ENCODE measurements at regions not wholly inside any gene's neighbourhood (a gene's known extent, or its start where the extent isn't known, plus 50 kb on each side); places are given as distances from the start of the nearest gene placed in this dataset.

GRCh38 chr17:13416748-13417363, 184.9 kb downstream of the HS3ST3A1 start:
- TF ChIP-seq, protein P1, sequence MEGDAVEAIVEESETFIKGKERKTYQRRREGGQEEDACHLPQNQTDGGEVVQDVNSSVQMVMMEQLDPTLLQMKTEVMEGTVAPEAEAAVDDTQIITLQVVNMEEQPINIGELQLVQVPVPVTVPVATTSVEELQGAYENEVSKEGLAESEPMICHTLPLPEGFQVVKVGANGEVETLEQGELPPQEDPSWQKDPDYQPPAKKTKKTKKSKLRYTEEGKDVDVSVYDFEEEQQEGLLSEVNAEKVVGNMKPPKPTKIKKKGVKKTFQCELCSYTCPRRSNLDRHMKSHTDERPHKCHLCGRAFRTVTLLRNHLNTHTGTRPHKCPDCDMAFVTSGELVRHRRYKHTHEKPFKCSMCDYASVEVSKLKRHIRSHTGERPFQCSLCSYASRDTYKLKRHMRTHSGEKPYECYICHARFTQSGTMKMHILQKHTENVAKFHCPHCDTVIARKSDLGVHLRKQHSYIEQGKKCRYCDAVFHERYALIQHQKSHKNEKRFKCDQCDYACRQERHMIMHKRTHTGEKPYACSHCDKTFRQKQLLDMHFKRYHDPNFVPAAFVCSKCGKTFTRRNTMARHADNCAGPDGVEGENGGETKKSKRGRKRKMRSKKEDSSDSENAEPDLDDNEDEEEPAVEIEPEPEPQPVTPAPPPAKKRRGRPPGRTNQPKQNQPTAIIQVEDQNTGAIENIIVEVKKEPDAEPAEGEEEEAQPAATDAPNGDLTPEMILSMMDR (conservative IDR thresholded peaks at IDR 0.05), result no peak
- H3K27ac ChIP-seq, result peak overlapping the region; percentile 29; the same call in 1 of the 2 replicates

DNA sequence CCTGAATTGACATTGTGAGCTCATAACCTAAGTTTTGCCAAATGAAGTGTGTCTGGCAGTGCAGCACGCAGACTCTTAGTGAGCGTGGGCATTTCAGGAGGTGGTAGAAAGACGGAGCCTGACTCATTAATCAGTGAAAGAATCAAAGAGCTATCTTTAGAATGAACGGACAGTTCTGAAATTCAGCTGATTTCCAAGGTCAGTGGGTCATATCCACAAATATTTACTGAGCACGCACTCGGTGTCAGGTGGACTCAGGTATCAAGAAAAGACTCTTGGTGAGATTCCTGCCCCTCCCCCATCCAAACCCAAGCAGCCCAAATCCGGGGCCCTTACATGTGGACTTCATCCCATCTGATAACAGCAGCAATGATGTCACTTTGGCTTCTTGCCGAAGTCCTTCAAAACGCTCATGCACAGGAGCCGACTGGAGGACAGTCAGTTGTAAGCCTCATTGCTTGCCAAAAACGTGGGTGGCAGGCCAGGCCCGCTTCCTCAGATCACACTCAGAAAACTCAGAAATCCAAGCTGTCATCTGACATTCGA, 185.8 kb downstream of the HS3ST3A1 start:
- TF ChIP-seq, protein P1 (conservative IDR thresholded peaks at IDR 0.05), result no peak

GRCh38 chr17:13415200-13415599, 186.5 kb downstream of the HS3ST3A1 start:
- peak overlapping the region; percentile 29; the same call in 1 of the 2 replicates for H3K27ac ChIP-seq

More for the DNA sequence above, 185.8 kb downstream of the HS3ST3A1 start:
- peak overlapping the region; percentile 29; the same call in 1 of the 2 replicates for H3K27ac ChIP-seq

GRCh38 chr17:13413001-13413400, 188.7 kb downstream of the HS3ST3A1 start:
- TF ChIP-seq, protein P1 (conservative IDR thresholded peaks at IDR 0.05), result no peak
- no peak overlapping the region for H3K27ac ChIP-seq

DNA sequence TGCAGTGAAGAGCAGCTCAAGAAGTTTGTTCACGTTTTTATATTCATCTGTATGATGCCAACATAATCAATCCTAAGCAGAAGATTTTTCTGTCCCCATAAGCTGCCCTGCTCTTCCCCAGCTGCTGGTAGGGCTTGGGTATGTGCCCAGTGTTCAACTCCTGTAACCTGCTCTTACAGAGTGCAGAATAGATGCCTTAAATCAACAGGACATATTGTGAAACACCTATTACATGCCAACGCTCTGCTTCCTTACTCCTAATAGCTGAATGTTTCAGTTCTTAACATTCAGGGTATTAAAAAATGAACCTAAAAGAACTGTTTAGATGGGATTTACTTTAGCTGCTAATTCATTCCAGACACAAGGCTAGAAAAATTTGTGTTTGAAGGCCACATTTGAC, 190.9 kb downstream of the HS3ST3A1 start:
- H3K27ac ChIP-seq, result no peak overlapping the region
- TF ChIP-seq, protein P1 (conservative IDR thresholded peaks at IDR 0.05), result no peak

DNA sequence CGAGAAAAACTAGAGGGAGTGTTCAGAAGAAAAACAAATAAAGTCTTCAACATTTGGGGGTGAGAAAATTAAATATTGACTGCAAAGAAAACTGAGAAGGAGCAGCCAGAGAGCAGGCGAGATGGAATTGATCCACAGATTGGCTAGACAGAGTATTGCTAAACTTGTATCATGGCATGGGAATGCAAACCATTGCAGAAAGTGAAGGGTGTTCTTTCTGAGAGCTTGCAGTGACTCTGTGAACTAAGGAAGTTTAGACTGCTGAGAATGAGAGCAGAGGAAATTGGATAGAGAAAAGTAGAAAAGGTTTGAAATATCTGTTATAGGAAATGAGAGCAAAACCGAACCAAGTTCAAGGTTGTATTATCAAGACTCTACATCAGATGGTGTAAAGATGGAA, 191.5 kb downstream of the HS3ST3A1 start:
- TF ChIP-seq, protein P1 (conservative IDR thresholded peaks at IDR 0.05), result no peak

DNA sequence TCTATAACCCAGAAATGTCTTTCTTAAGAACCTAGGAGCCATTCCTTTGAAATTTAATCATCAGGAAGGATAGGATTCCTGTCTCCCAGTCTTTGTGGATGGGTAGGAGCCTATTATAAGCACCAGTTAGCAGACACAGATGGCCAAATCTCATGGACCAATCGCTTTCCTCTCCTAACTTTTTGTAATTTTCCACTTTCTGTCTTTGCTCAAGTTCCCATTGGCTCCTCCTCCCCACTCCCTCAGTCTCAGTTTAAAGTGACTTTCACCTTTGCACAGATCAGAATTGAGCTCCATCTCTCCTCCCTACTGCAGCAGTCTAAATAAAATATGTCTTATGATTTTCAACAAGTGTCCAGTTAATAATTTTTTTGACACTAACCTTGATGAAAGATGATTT, 192.3 kb downstream of the HS3ST3A1 start:
- TF ChIP-seq, protein P1 (conservative IDR thresholded peaks at IDR 0.05), result no peak
- no peak overlapping the region for H3K27ac ChIP-seq

More for the DNA sequence above, 191.5 kb downstream of the HS3ST3A1 start:
- H3K27ac ChIP-seq, result no peak overlapping the region

- H3K27ac ChIP-seq, result no peak overlapping the region
- TF ChIP-seq, protein P1 (conservative IDR thresholded peaks at IDR 0.05), result no peak
Measured at GRCh38 chr17:13407381-13407780, 194.3 kb downstream of the HS3ST3A1 start.

Data from VCaP (cell line).